DOHH2 (cell line): ENCODE measurements at regions not wholly inside any gene's neighbourhood (a gene's known extent, or its start where the extent isn't known, plus 50 kb on each side); places are given as distances from the start of the nearest gene placed in this dataset.

Source experiments
- H3F3A ChIP-seq: fragments of 200-600 bp; sonication (generic), shearing (Covaris generic); 2 replicates; pipeline ENCODE4 v1.6.0; 2016; ENCODE audit warnings: antibody characterized with exemption, mild to moderate bottlenecking; ENCODE audit not compliant: control insufficient read depth, insufficient read depth
- H3K27ac ChIP-seq: fragments of 200-600 bp; sonication (generic); 2 replicates; pipeline ENCODE4 v1.5.1; 2014; ENCODE audit warnings: low read depth, mild to moderate bottlenecking, low read length, moderate library complexity
- H3K27me3 ChIP-seq: fragments of 200-600 bp; sonication (generic); 2 replicates; pipeline ENCODE4 v1.6.1; 2014; ENCODE audit warnings: mild to moderate bottlenecking, low read length, mixed read lengths; ENCODE audit not compliant: control insufficient read depth
- H3K36me3 ChIP-seq: fragments of 200-600 bp; sonication (generic); 2 replicates; pipeline ENCODE4 v1.6.1; 2014; ENCODE audit warnings: mild to moderate bottlenecking, low read length, moderate library complexity, mixed read lengths; ENCODE audit not compliant: control insufficient read depth
- H3K4me1 ChIP-seq: fragments of 200-600 bp; sonication (generic); 2 replicates; pipeline ENCODE4 v1.6.1; 2014; ENCODE audit warnings: mild to moderate bottlenecking, low read length, mixed read lengths; ENCODE audit not compliant: control insufficient read depth
- H3K4me2 ChIP-seq: fragments of 200-600 bp; sonication (generic); 2 replicates; pipeline ENCODE4 v1.6.0; 2014; ENCODE audit warnings: mild to moderate bottlenecking, low read length, moderate library complexity
- H3K4me3 ChIP-seq: fragments of 200-600 bp; sonication (generic); 2 replicates; pipeline ENCODE4 v1.5.1; 2014; ENCODE audit warnings: mild to moderate bottlenecking, low read length, mixed read lengths
- H3K79me2 ChIP-seq: fragments of 200-600 bp; sonication (generic); 2 replicates; pipeline ENCODE4 v1.6.1; 2014; ENCODE audit warnings: mild to moderate bottlenecking, low read length, mixed read lengths; ENCODE audit not compliant: control insufficient read depth
- H3K9me2 ChIP-seq: fragments of 200-600 bp; sonication (generic); replicated peaks from 2 replicates; pipeline ENCODE4 v1.6.1; 2014; ENCODE audit warnings: mild to moderate bottlenecking, low read length, mixed read lengths; ENCODE audit not compliant: control insufficient read depth
- H3K9me3 ChIP-seq: fragments of 200-600 bp; sonication (generic); 2 replicates; pipeline ENCODE4 v1.6.1; 2014; ENCODE audit warnings: antibody characterized with exemption, low read length, mixed read lengths; ENCODE audit not compliant: control insufficient read depth, insufficient read depth
- H4K20me1 ChIP-seq: fragments of 200-600 bp; sonication (generic); 2 replicates; pipeline ENCODE4 v1.6.0; 2014; ENCODE audit warnings: low read depth, mild to moderate bottlenecking, antibody characterized with exemption, low read length, moderate library complexity; ENCODE audit not compliant: control insufficient read depth, insufficient read depth
- CTCF ChIP-seq: fragments of 200-600 bp; sonication (generic); IDR thresholded peaks from one replicate; pipeline ENCODE4 v1.5.1; 2014; ENCODE audit warnings: antibody characterized with exemption, mild to moderate bottlenecking, low read depth, low read length; ENCODE audit not compliant: poor library complexity, severe bottlenecking
- EZH2phosphoT487 ChIP-seq: fragments of 200-600 bp; sonication (generic); IDR thresholded peaks from 2 replicates; pipeline ENCODE4 v1.6.1; 2017; ENCODE audit warnings: borderline replicate concordance, mild to moderate bottlenecking, antibody characterized with exemption, low read length, moderate library complexity, mixed read lengths

GRCh38 chr12:77344651-77345050 lies 279.3 kb upstream of the E2F7 start:
- Histone ChIP-seq H3K9me2 (no peaks in the 10 kb centered on the region), H4K20me1 (no peaks in the 10 kb centered on the region), H3K9me3 (no peaks in the 10 kb centered on the region), H3K27me3 (no peaks in the 10 kb centered on the region), H3F3A (no peaks in the 10 kb centered on the region), H3K36me3 (no peaks in the 10 kb centered on the region), H3K79me2 (no peaks in the 10 kb centered on the region), H3K27ac (no peak overlapping the region), H3K4me3 (no peak overlapping the region), H3K4me2 (no peak overlapping the region), H3K4me1 (no peaks in the 10 kb centered on the region)
- TF ChIP-seq CTCF = no peak
- no peak for TF ChIP-seq EZH2phosphoT487

GRCh38 chr12:77343291-77343690 lies 277.9 kb upstream of the E2F7 start:
- Histone ChIP-seq H3F3A (no peaks in the 10 kb centered on the region), H3K4me3 (no peak overlapping the region), H4K20me1 (no peaks in the 10 kb centered on the region), H3K4me2 (no peak overlapping the region), H3K9me2 (no peaks in the 10 kb centered on the region), H3K9me3 (no peaks in the 10 kb centered on the region), H3K4me1 (no peaks in the 10 kb centered on the region), H3K36me3 (no peaks in the 10 kb centered on the region), H3K79me2 (no peaks in the 10 kb centered on the region), H3K27me3 (no peaks in the 10 kb centered on the region), H3K27ac (no peak overlapping the region)
- TF ChIP-seq CTCF = no peak
- no peak for TF ChIP-seq EZH2phosphoT487

GRCh38 chr12:77342253-77342652 lies 276.9 kb upstream of the E2F7 start:
- Histone ChIP-seq H3K79me2 (no peaks in the 10 kb centered on the region), H3F3A (no peaks in the 10 kb centered on the region), H3K36me3 (no peaks in the 10 kb centered on the region), H3K27me3 (no peaks in the 10 kb centered on the region), H3K4me3 (no peak overlapping the region), H3K9me3 (no peaks in the 10 kb centered on the region), H4K20me1 (no peaks in the 10 kb centered on the region), H3K4me2 (no peak overlapping the region), H3K4me1 (no peaks in the 10 kb centered on the region), H3K9me2 (no peaks in the 10 kb centered on the region), H3K27ac (no peak overlapping the region)
- TF ChIP-seq CTCF (no peak), EZH2phosphoT487 (no peak)

GRCh38 chr12:77339610-77340009 lies 274.2 kb upstream of the E2F7 start:
- no peaks in the 10 kb centered on the region for H3K9me3 ChIP-seq
- TF ChIP-seq EZH2phosphoT487 = no peak
- TF ChIP-seq CTCF = no peak

More at GRCh38 chr12:77339610-77340009, 274.2 kb upstream of the E2F7 start:
- Histone ChIP-seq H3K36me3 (no peaks in the 10 kb centered on the region), H4K20me1 (no peaks in the 10 kb centered on the region), H3K4me1 (no peaks in the 10 kb centered on the region), H3K79me2 (no peaks in the 10 kb centered on the region), H3K27me3 (no peaks in the 10 kb centered on the region), H3K4me3 (no peak overlapping the region), H3K9me2 (no peaks in the 10 kb centered on the region), H3K4me2 (no peak overlapping the region), H3F3A (no peaks in the 10 kb centered on the region), H3K27ac (no peak overlapping the region)
